ENCODE measurements at regions not wholly inside any gene's neighbourhood (a gene's known extent, or its start where the extent isn't known, plus 50 kb on each side); places are given as distances from the start of the nearest gene placed in this dataset.
"Not testable (repeated sequence)": the region's sequence is repeated elsewhere in the genome, so short reads cannot be mapped to it uniquely, and the experiment has no call there.

- no peak for DNase-seq
Measured at GRCh38 chr14:86777963-86778602, 1214.9 kb downstream of the GALC start.

- DNase-seq, result not testable (repeated sequence)
Measured at GRCh38 chr14:86775896-86776295, 1217.1 kb downstream of the GALC start.

GRCh38 chr14:86774916-86775315 is 1218.1 kb downstream of the GALC start:
- no peak for DNase-seq

- DNase-seq, result no peak
Measured at GRCh38 chr14:86772075-86772474, 1220.9 kb downstream of the GALC start.

GRCh38 chr14:86770186-86770585 is 1222.8 kb downstream of the GALC start:
- DNase-seq, result no peak

GRCh38 chr14:86766469-86766868 is 1226.5 kb downstream of the GALC start:
- DNase-seq, result no peak

- no peak for DNase-seq
Measured at GRCh38 chr14:86761611-86762010, 1231.4 kb downstream of the GALC start.

GRCh38 chr14:86756521-86757190 is 1226.7 kb downstream of the FLRT2 start:
- no peak for DNase-seq

- not testable (repeated sequence) for DNase-seq
Measured at GRCh38 chr14:86750488-86750887, 1220.5 kb downstream of the FLRT2 start.

- DNase-seq, result no peak
Measured at GRCh38 chr14:86739761-86740160, 1209.8 kb downstream of the FLRT2 start.

- not testable (repeated sequence) for DNase-seq
Measured at GRCh38 chr14:86731427-86731826, 1201.5 kb downstream of the FLRT2 start.

GRCh38 chr14:86723254-86723624 is 1193.3 kb downstream of the FLRT2 start:
- DNase-seq, result no peak

GRCh38 chr14:86722612-86723253 is 1192.8 kb downstream of the FLRT2 start:
- no peak for DNase-seq

- no peak for DNase-seq
Measured at GRCh38 chr14:86714575-86714974, 1184.6 kb downstream of the FLRT2 start.

- no peak for DNase-seq
Measured at GRCh38 chr14:86714153-86714552, 1184.2 kb downstream of the FLRT2 start.

- DNase-seq, result no peak
Measured at GRCh38 chr14:86712727-86713126, 1182.8 kb downstream of the FLRT2 start.

- DNase-seq, result no peak
Measured at GRCh38 chr14:86712176-86712575, 1182.2 kb downstream of the FLRT2 start.

- DNase-seq, result no peak
Measured at GRCh38 chr14:86708846-86709339, 1178.9 kb downstream of the FLRT2 start.

- no peak for DNase-seq
Measured at GRCh38 chr14:86707071-86707470, 1177.1 kb downstream of the FLRT2 start.

GRCh38 chr14:86683561-86683960 is 1153.6 kb downstream of the FLRT2 start:
- no peak for DNase-seq

GRCh38 chr14:86675059-86675458 is 1145.1 kb downstream of the FLRT2 start:
- DNase-seq, result no peak

- no peak for DNase-seq
Measured at GRCh38 chr14:86673523-86673969, 1143.6 kb downstream of the FLRT2 start.

- DNase-seq, result no peak
Measured at GRCh38 chr14:86672080-86672479, 1142.1 kb downstream of the FLRT2 start.

- no peak for DNase-seq
Measured at GRCh38 chr14:86665975-86666374, 1136.0 kb downstream of the FLRT2 start.

Data from CD4-positive, alpha-beta T cell treated with Interleukin-12 subunit alpha and Interleukin-12 subunit beta, for 1 hour (primary cell).